ENCODE measurements at regions not wholly inside any gene's neighbourhood (a gene's known extent, or its start where the extent isn't known, plus 50 kb on each side); places are given as distances from the start of the nearest gene placed in this dataset.
"Not testable (repeated sequence)": the region's sequence is repeated elsewhere in the genome, so short reads cannot be mapped to it uniquely, and the experiment has no call there.

GRCh38 chr16:26394409-26394808 is 672.3 kb upstream of the C16orf82 start:
- intact Hi-C loops (cut with DNase I) = no loop called here
- Histone ChIP-seq H3K36me3 (no peaks in the 10 kb centered on the region), H3K27ac (no peak overlapping the region), H3K27me3 (peaks cover 0 to 3% (median 0%) of the 10 kb centered on the region in 9 donors), H3K4me3 (no peak overlapping the region), H3K9me3 (peaks cover 0 to 9% (median 0%) of the 10 kb centered on the region in 12 donors), H3K4me1 (no peaks in the 10 kb centered on the region)
- ATAC-seq (no peak), DNase-seq (no peak)
- WGBS, 4 donors = 59 to 69% (median 64%) methylated on average over 5 of the region's 5 CpGs
- TF ChIP-seq, protein P1, sequence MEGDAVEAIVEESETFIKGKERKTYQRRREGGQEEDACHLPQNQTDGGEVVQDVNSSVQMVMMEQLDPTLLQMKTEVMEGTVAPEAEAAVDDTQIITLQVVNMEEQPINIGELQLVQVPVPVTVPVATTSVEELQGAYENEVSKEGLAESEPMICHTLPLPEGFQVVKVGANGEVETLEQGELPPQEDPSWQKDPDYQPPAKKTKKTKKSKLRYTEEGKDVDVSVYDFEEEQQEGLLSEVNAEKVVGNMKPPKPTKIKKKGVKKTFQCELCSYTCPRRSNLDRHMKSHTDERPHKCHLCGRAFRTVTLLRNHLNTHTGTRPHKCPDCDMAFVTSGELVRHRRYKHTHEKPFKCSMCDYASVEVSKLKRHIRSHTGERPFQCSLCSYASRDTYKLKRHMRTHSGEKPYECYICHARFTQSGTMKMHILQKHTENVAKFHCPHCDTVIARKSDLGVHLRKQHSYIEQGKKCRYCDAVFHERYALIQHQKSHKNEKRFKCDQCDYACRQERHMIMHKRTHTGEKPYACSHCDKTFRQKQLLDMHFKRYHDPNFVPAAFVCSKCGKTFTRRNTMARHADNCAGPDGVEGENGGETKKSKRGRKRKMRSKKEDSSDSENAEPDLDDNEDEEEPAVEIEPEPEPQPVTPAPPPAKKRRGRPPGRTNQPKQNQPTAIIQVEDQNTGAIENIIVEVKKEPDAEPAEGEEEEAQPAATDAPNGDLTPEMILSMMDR (IDR thresholded peaks at IDR 0.05) = no peak
- no peak for TF ChIP-seq POLR2A (IDR thresholded peaks at IDR 0.05)

GRCh38 chr16:26395700-26396099 is 671.0 kb upstream of the C16orf82 start:
- TF ChIP-seq POLR2A (IDR thresholded peaks at IDR 0.05) = no peak
- TF ChIP-seq, protein P1 (IDR thresholded peaks at IDR 0.05) = no peak
- intact Hi-C loops (cut with DNase I) = no loop called here
- H3K36me3 ChIP-seq = no peaks in the 10 kb centered on the region
- peaks cover 0 to 3% (median 0%) of the 10 kb centered on the region in 9 donors for H3K27me3 ChIP-seq
- no peak overlapping the region for H3K27ac ChIP-seq
- no peak for ATAC-seq
- no peaks in the 10 kb centered on the region for H3K4me1 ChIP-seq
- DNase-seq = no peak
- H3K9me3 ChIP-seq = peaks cover 0 to 9% (median 0%) of the 10 kb centered on the region in 12 donors
- WGBS, 4 donors = 83 to 86% (median 85%) methylated on average over 13 of the region's 13 CpGs
- no peak overlapping the region for H3K4me3 ChIP-seq

DNA sequence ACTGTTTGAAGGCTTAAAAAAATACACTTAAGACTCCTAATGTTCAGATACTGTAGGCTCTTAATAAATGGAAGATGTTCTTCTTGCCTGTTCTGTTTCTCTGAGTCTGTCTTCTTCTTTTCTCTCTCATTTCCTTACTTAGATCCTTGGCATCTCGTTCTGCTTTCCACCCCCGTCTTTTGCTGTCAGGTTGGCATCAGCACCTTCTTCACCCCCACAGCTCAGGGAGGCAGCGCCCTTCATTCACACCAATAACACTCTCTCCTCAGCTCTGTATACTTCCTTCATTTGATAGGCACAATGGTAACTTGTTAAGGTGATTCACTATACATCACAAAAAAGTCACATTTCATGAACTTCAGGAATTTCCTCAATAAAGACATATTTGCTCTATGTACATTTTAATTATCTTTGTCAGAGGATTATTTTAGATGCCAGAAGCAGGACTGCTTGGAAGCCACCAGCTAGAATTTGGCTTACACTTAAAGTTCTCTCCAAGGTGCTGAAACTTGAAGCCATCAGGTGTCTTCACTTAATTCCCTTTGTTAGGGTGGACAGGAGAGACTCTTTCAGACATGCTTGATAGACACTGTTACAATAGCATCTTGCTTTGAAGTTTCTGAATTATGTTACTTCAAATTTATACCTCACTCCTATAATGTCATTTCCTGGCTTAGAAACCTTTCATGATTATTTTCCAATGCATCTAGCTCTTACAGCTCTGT is 670.1 kb upstream of the C16orf82 start:
- TF ChIP-seq POLR2A (IDR thresholded peaks at IDR 0.05) = no peak
- TF ChIP-seq, protein P1 (IDR thresholded peaks at IDR 0.05) = no peak
- DNase-seq (no peak), ATAC-seq (no peak)
- Histone ChIP-seq H3K27me3 (peaks cover 0 to 3% (median 0%) of the 10 kb centered on the region in 9 donors), H3K36me3 (no peaks in the 10 kb centered on the region), H3K4me1 (no peaks in the 10 kb centered on the region), H3K27ac (no peak overlapping the region), H3K4me3 (no peak overlapping the region), H3K9me3 (peaks cover 0 to 9% (median 0%) of the 10 kb centered on the region in 12 donors)
- WGBS, 4 donors = 40 to 49% (median 45%) methylated on average over 3 of the region's 3 CpGs
- intact Hi-C loops (cut with DNase I) = no loop called here

DNA sequence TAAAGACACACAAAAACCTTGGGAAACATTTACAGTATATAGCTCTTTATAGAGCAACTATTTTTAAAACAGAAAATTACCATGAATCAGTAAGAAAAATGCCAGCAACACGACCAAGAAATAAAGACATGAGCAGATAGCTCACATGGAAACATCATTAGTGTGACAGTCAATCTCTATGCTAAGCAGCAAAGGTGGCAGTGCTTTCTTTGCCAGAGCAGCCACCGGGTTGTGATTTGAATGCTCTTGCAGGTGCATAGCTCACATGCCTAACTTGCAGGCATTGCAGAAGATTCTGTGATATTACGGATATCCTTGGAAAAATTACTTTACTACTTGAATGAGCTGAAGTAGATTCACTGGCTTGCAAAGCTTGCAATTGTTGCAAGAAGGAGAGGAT is 652.9 kb upstream of the C16orf82 start:
- Histone ChIP-seq H3K4me3 (no peak overlapping the region), H3K4me1 (no peaks in the 10 kb centered on the region), H3K27ac (no peak overlapping the region), H3K9me3 (peaks cover 0 to 2% (median 0%) of the 10 kb centered on the region in 12 donors), H3K27me3 (no peaks in the 10 kb centered on the region), H3K36me3 (no peaks in the 10 kb centered on the region)
- DNase-seq (no peak), ATAC-seq (no peak)
- TF ChIP-seq, protein P1 (IDR thresholded peaks at IDR 0.05) = no peak
- no peak for TF ChIP-seq POLR2A (IDR thresholded peaks at IDR 0.05)
- intact Hi-C loops (cut with DNase I) = no loop called here
- 52 to 65% (median 55%) methylated on average over 3 of the region's 3 CpGs for WGBS, 4 donors

DNA sequence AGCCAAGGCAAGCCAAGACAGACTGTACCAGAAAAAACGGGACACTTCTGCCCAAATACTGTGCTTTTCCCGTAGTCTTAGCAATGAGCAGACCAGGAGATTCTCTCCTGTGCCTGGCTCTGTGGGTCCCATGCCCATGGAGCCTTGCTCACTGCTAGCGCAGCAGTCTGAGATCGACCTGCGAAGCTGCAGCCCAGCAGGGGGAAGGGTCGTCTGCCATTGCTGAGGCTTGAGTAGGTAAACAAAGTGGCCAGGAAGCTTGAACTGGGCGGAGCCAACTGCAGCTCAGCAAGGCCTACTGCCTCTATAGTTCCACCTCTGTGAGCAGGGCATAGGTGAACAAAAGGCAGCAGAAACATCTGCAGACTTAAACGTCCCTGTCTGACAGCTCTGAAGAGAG is 647.3 kb upstream of the C16orf82 start:
- H3K36me3 ChIP-seq; H3K9me3 ChIP-seq; H3K4me1 ChIP-seq; intact Hi-C loops (cut with DNase I); DNase-seq; H3K27me3 ChIP-seq; H3K27ac ChIP-seq; ATAC-seq; H3K4me3 ChIP-seq: not testable (repeated sequence)
- WGBS, 4 donors = 54 to 71% (median 65%) methylated on average over 7 to 8 of the region's 8 CpGs

Measured in heart left ventricle (tissue), 16 donors.